BLaER1 (cell line): ENCODE measurements at regions not wholly inside any gene's neighbourhood (a gene's known extent, or its start where the extent isn't known, plus 50 kb on each side); places are given as distances from the start of the nearest gene placed in this dataset.

Experiments
- H3K27ac ChIP-seq: shearing (Covaris generic); formaldehyde crosslinking; 2 replicates; pipeline ENCODE4 v1.8.1; 2022
- H3K27me3 ChIP-seq: shearing (Covaris generic); formaldehyde crosslinking; 2 replicates; pipeline ENCODE4 v1.8.1; 2022
- H3K36me3 ChIP-seq: shearing (Covaris generic); formaldehyde crosslinking; 2 replicates; pipeline ENCODE4 v1.8.1; 2022
- H3K4me1 ChIP-seq: shearing (Covaris generic); formaldehyde crosslinking; 2 replicates; pipeline ENCODE4 v1.8.1; 2022
- H3K4me2 ChIP-seq: shearing (Covaris generic); formaldehyde crosslinking; 2 replicates; pipeline ENCODE4 v1.8.1; 2022
- H3K4me3 ChIP-seq: shearing (Covaris generic); formaldehyde crosslinking; 2 replicates; pipeline ENCODE4 v1.8.1; 2022
- H3K9ac ChIP-seq: shearing (Covaris generic); formaldehyde crosslinking; 2 replicates; pipeline ENCODE4 v1.8.1; 2022
- H3K9me3 ChIP-seq: shearing (Covaris generic); formaldehyde crosslinking; 2 replicates; pipeline ENCODE4 v1.8.1; 2022
- H4K20me1 ChIP-seq: shearing (Covaris generic); formaldehyde crosslinking; 2 replicates; pipeline ENCODE4 v1.8.1; 2022
- Cebpa-rat ChIP-seq: shearing (Covaris generic); IDR thresholded peaks from 2 replicates; pipeline ENCODE4 v1.8.1; 2022

DNA sequence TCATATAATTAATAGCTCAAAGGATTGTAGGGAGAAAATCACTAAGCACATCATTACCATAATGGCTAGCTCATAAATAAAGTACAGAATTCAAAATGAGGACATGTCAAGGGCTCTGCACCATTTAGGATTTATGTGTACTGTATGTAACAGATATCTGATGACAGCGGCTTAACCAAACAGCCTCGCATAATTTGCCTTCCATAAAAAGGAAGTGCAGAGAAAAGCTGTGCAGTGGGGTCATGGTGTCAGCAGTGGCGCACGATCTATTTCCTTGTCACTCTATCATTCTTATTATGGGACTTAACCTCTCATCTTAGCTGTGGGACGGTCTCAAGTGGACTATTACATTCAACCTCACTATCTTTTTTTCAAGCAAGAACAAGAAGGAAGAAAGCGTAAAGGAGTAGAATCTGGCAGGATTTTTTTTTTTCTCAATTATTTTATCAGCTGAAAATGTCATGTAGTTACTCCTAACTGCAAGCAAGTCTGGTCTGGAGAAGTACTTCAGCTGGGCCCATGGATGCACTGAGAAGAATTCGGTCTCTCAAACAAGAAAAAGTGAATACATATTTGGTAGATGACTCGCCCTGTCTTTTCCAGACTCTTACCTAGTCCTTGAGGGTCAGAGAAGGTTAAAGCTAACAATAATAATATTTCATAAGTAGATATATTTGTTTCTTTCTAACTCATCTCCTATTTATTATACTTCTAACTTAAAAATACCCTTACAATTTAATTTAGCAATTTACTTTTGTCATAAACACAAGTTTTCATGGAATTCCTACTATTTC lies 94.6 kb downstream of the COX18 start:
- H3K9ac ChIP-seq: no peak overlapping the region
- no peaks in the 10 kb centered on the region for H3K36me3 ChIP-seq
- no peak overlapping the region for H3K27ac ChIP-seq
- TF ChIP-seq Cebpa-rat: no peak
- H3K9me3 ChIP-seq: no peaks in the 10 kb centered on the region
- H3K4me3 ChIP-seq: no peak overlapping the region
- H4K20me1 ChIP-seq: no peaks in the 10 kb centered on the region
- no peak overlapping the region for H3K4me2 ChIP-seq
- no peaks in the 10 kb centered on the region for H3K4me1 ChIP-seq
- H3K27me3 ChIP-seq: no peaks in the 10 kb centered on the region

DNA sequence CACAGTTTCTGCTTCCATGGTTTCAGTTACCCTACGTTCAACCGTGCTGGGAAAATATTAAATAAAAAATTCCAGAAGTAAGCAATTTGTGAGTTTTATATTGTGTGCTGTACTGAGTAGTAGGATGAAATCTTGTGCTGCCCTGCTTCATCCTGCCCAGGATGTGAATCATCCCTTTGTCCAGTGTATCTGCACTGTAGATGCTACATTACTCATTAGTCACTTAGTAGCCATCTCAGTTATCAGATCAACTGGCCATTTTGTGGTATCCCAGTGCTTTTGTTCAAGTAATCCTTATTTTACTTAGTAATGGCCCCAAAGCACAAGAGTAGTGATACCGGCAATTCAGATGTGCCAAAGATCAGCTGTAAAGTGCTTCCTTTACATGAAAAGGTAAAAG lies 97.9 kb downstream of the COX18 start:
- Histone ChIP-seq H3K4me1 (no peaks in the 10 kb centered on the region), H3K9ac (no peak overlapping the region), H3K4me3 (no peak overlapping the region), H3K27me3 (no peaks in the 10 kb centered on the region), H3K9me3 (no peaks in the 10 kb centered on the region), H3K27ac (no peak overlapping the region), H3K4me2 (no peak overlapping the region), H4K20me1 (no peaks in the 10 kb centered on the region), H3K36me3 (no peaks in the 10 kb centered on the region)
- no peak for TF ChIP-seq Cebpa-rat

DNA sequence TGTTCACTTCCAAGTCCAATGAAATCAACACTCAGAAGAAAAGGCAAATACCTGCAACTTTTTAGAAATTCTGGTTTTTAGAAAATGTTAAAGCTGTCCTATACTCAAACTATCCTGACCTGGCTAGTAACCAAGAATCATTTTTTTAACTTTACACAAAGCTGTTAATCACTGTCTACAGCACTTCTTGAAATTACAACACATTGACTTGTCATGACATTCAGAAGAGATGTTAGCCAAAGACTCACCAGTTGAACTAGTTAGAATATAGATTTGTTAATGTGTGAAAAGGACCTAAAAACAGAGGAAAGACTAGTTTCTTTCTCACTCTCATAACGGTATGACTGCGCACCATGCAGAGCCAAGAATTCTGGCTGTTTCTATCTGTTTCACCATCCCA lies 98.8 kb downstream of the COX18 start:
- H3K9me3 ChIP-seq: no peaks in the 10 kb centered on the region
- H3K4me2 ChIP-seq: no peak overlapping the region
- no peaks in the 10 kb centered on the region for H3K27me3 ChIP-seq
- TF ChIP-seq Cebpa-rat: no peak
- H3K9ac ChIP-seq: no peak overlapping the region
- no peaks in the 10 kb centered on the region for H4K20me1 ChIP-seq
- no peaks in the 10 kb centered on the region for H3K4me1 ChIP-seq
- no peak overlapping the region for H3K4me3 ChIP-seq
- H3K36me3 ChIP-seq: no peaks in the 10 kb centered on the region
- H3K27ac ChIP-seq: no peak overlapping the region

DNA sequence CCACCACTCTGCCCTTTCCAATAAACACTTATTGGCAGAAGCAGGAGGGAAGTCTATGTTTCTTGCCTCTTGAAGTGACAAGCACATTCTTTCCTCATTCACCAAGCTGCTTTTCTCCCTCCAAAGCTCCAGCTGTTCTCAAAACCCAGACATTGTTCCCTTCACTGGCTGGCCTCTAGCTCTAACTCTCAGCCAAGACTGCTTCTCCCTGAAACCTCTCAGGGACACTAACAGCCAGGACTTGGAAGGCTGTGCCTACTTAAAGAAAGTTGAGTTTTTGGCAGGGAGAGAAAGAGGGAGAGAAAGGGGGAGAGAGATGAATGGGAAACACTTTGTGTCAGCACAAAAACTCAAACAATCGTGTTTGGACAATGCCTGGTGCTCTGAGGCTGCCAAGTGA lies 99.5 kb downstream of the COX18 start:
- Histone ChIP-seq H3K27ac (no peak overlapping the region), H3K27me3 (no peaks in the 10 kb centered on the region), H3K9ac (no peak overlapping the region), H3K9me3 (no peaks in the 10 kb centered on the region), H3K4me3 (no peak overlapping the region), H3K4me1 (no peaks in the 10 kb centered on the region), H4K20me1 (no peaks in the 10 kb centered on the region), H3K4me2 (no peak overlapping the region), H3K36me3 (no peaks in the 10 kb centered on the region)
- TF ChIP-seq Cebpa-rat: no peak

DNA sequence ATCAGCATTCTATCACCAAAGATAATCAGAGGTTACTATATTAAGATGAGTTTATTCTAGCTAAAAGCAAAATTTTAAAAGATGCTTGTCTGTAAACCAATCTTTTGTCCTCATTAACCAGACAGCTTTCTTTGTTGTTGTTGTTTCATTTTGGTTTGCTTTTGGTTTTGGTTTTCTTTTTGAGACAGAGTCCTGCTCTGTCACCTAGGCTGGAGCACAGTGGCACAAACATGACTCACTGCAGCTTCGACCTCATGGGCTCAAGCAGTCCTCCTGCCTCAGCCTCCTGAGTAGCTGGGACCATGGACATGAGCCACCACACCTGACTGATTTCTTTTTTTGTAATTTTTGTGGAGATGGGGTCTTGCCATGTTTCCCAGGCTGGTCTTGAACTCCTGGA lies 102.9 kb downstream of the COX18 start:
- Histone ChIP-seq H3K4me2 (no peak overlapping the region), H3K27me3 (no peaks in the 10 kb centered on the region), H3K4me1 (no peaks in the 10 kb centered on the region), H3K27ac (no peak overlapping the region), H3K9ac (no peak overlapping the region), H3K4me3 (no peak overlapping the region), H4K20me1 (no peaks in the 10 kb centered on the region), H3K36me3 (no peaks in the 10 kb centered on the region), H3K9me3 (no peaks in the 10 kb centered on the region)
- TF ChIP-seq Cebpa-rat: no peak

DNA sequence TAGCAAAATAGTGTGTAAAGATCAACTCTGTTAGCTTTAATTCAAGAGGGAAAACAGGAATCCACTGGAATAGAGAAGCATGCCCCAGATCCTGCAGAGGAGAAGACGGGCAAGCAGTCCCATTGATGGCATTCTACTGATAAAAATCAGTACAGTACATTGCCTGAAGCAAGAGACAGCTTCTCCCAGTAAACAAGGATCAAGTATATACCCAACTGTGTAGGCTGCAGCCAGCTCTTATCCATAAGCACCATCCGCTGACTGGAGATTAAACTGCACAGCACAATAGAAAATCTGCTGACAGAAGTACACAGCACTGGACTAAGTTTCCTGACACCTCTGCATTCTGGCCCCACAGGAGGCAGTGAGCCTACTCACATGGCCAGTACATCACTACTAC lies 110.1 kb downstream of the COX18 start:
- H3K9ac ChIP-seq: no peak overlapping the region
- H3K27me3 ChIP-seq: no peaks in the 10 kb centered on the region
- H3K4me2 ChIP-seq: no peak overlapping the region
- no peak for TF ChIP-seq Cebpa-rat
- H3K36me3 ChIP-seq: no peaks in the 10 kb centered on the region
- no peaks in the 10 kb centered on the region for H4K20me1 ChIP-seq
- no peak overlapping the region for H3K4me3 ChIP-seq
- H3K27ac ChIP-seq: no peak overlapping the region
- H3K4me1 ChIP-seq: no peaks in the 10 kb centered on the region
- H3K9me3 ChIP-seq: peaks cover 6% of the 10 kb centered on the region

DNA sequence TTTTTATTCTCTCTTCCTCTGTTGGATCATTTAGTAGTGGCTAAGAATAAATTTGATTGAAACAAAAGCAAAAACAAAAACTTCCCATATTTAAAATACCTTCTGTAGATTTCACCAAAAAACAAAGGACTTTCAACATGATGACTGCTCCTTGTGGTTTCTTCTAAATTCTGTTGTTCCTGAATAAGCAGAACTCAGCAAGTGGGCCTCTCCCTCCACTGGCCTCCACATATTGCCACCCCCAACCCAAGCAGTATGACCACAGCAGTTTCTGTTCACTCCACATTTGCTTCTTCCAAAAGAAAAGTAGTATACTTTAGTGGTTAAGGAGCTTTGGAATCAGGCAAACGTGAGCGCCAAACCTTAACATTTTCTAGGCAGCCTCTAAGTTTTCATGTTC lies 114.7 kb downstream of the COX18 start:
- Histone ChIP-seq H3K9me3 (peaks cover 6% of the 10 kb centered on the region), H3K9ac (no peak overlapping the region), H3K4me3 (no peak overlapping the region), H3K4me2 (no peak overlapping the region), H3K36me3 (no peaks in the 10 kb centered on the region), H4K20me1 (no peaks in the 10 kb centered on the region), H3K27ac (no peak overlapping the region), H3K27me3 (no peaks in the 10 kb centered on the region), H3K4me1 (no peaks in the 10 kb centered on the region)
- TF ChIP-seq Cebpa-rat: no peak

DNA sequence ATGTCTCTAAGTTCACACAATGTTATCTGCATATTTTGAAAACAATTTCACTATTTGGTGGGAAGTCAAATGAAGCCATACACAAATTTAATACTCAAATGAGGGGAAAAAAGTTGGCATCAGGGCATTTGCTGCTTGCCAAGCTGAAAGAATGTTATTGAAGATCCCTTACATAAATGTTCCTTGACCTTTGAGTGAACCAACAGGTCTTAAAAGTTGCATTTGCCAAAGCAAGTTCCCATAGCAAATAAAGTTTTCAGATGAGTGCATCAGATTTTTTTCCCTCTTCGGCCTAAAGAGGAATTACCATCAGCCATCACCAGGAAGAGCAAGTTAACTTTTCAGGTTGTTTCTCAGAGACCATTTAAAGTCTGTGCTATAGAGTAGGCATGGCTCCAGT lies 115.9 kb downstream of the COX18 start:
- no peaks in the 10 kb centered on the region for H3K9me3 ChIP-seq
- H4K20me1 ChIP-seq: no peaks in the 10 kb centered on the region
- H3K9ac ChIP-seq: no peak overlapping the region
- H3K4me2 ChIP-seq: no peak overlapping the region
- H3K4me3 ChIP-seq: no peak overlapping the region
- no peaks in the 10 kb centered on the region for H3K36me3 ChIP-seq
- H3K4me1 ChIP-seq: no peaks in the 10 kb centered on the region
- no peak for TF ChIP-seq Cebpa-rat
- H3K27me3 ChIP-seq: no peaks in the 10 kb centered on the region
- no peak overlapping the region for H3K27ac ChIP-seq

DNA sequence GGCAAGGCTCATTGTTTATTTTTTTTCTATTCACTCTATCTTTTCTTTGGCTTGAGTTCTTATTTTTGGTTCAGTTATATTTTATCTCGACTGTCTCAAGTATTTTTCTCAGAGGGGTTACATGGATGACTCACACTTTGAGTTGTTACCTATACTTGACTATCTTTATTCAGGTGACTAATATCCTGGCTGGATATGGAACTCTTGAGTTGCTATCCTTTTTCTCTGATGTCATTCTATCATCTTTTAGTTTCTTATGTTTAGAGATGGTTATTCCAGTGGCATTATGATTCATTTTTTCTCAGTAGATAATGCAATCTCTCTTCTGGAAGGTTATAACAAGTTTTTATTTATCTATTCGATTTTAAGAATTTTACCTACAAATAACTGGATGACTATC lies 117.9 kb downstream of the COX18 start:
- H3K4me2 ChIP-seq: no peak overlapping the region
- no peaks in the 10 kb centered on the region for H3K36me3 ChIP-seq
- no peaks in the 10 kb centered on the region for H3K27me3 ChIP-seq
- no peaks in the 10 kb centered on the region for H3K9me3 ChIP-seq
- H3K9ac ChIP-seq: no peak overlapping the region
- H3K27ac ChIP-seq: no peak overlapping the region
- no peak for TF ChIP-seq Cebpa-rat
- H4K20me1 ChIP-seq: no peaks in the 10 kb centered on the region
- H3K4me3 ChIP-seq: no peak overlapping the region
- no peaks in the 10 kb centered on the region for H3K4me1 ChIP-seq

DNA sequence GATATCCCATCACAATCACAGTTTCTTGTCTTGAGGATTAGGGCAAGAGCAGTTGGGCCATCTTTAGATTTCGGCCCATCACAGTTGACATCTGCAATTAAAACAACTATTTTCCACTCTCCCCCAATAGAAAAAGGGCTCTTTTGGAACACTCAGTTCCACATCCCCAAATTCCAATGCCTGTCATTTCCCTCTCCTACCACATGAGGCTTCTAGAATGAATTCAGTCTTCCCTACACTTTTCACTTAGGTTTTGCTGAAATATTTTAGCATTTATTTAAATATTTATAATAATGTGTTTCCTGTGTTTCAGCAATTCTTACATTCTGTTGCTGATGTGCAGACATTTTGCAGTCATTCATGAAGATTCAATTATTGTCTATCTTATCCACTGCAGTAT lies 118.4 kb downstream of the COX18 start:
- no peak for TF ChIP-seq Cebpa-rat
- Histone ChIP-seq H3K4me1 (no peaks in the 10 kb centered on the region), H3K36me3 (no peaks in the 10 kb centered on the region), H3K9me3 (peaks cover 2% of the 10 kb centered on the region), H4K20me1 (no peaks in the 10 kb centered on the region), H3K9ac (no peak overlapping the region), H3K4me3 (no peak overlapping the region), H3K27me3 (no peaks in the 10 kb centered on the region), H3K27ac (no peak overlapping the region), H3K4me2 (no peak overlapping the region)

DNA sequence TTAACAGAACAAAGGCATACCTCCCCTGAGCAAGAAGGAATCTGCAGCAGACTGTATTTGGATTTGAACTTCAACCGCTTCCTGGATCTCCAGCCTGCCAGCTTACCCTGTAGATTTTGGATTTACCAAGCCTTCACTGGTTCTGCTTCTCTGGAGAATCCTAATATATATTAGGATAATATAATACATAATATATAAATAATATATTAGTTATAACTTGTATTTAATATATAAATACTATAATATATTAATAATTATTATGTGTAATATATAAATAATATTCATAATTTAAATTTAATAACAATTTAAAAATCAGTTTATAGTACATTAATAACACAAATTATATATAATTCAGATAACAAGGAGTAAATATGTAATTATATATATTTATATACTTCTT lies 121.4 kb downstream of the COX18 start:
- H3K9ac ChIP-seq: no peak overlapping the region
- no peaks in the 10 kb centered on the region for H3K4me1 ChIP-seq
- no peak overlapping the region for H3K4me3 ChIP-seq
- H3K9me3 ChIP-seq: peaks cover 15% of the 10 kb centered on the region
- H4K20me1 ChIP-seq: no peaks in the 10 kb centered on the region
- no peak for TF ChIP-seq Cebpa-rat
- no peak overlapping the region for H3K4me2 ChIP-seq
- H3K27ac ChIP-seq: no peak overlapping the region
- no peaks in the 10 kb centered on the region for H3K27me3 ChIP-seq
- no peaks in the 10 kb centered on the region for H3K36me3 ChIP-seq
